MCF 10A (cell line): ENCODE measurements at regions not wholly inside any gene's neighbourhood (a gene's known extent, or its start where the extent isn't known, plus 50 kb on each side); places are given as distances from the start of the nearest gene placed in this dataset.
A peak's percentile ranks its signal among the peaks of the same experiment; 100 is the strongest.

Experiments
- BruUV-seq: library from RNA; stranded (reverse); fragments of 400-500 nt; replicated peaks from 2 replicates; lab custom pipeline; 2021; lab: Mats Ljungman, UMichigan
- CTCF ChIA-PET: fragments of 300-600 bp; sonication (Branson Sonifier 250); formaldehyde crosslinking; extraction: SDS; loops from one replicate; lab custom pipeline; 2021; ENCODE audit warnings: antibody characterized with exemption, inconsistent platforms; lab: Yijun Ruan, JAX
- POLR2A ChIA-PET: fragments of 300-600, 350-650 bp; sonication (Branson Sonifier 250); formaldehyde crosslinking; extraction: SDS; loops from one replicate; lab custom pipeline; 2020; ENCODE audit warnings: antibody characterized with exemption, inconsistent platforms; lab: Yijun Ruan, JAX
- DNase-seq: peaks from one replicate; pipeline ENCODE4 v3.0.0-alpha.2; 2018; ENCODE audit not compliant: unreplicated experiment
- H3K27ac Mint-ChIP-seq: one replicate; pipeline ENCODE4 v1.8.0; 2022; ENCODE audit warnings: mild to moderate bottlenecking, low read depth, mixed read lengths; ENCODE audit not compliant: unreplicated experiment
- H3K27me3 Mint-ChIP-seq: one replicate; pipeline ENCODE4 v1.8.0; 2022; ENCODE audit warnings: mixed read lengths; ENCODE audit not compliant: insufficient read depth, unreplicated experiment
- H3K36me3 Mint-ChIP-seq: one replicate; pipeline ENCODE4 v1.8.0; 2022; ENCODE audit warnings: mild to moderate bottlenecking, moderate library complexity, mixed read lengths; ENCODE audit not compliant: insufficient read depth, unreplicated experiment
- H3K4me1 Mint-ChIP-seq: one replicate; pipeline ENCODE4 v1.8.0; 2022; ENCODE audit warnings: mixed read lengths; ENCODE audit not compliant: insufficient read depth, unreplicated experiment
- H3K4me3 Mint-ChIP-seq: one replicate; pipeline ENCODE4 v1.8.0; 2022; ENCODE audit warnings: mild to moderate bottlenecking, moderate library complexity, mixed read lengths; ENCODE audit not compliant: unreplicated experiment
- H3K9me3 Mint-ChIP-seq: one replicate; pipeline ENCODE4 v1.8.0; 2022; ENCODE audit warnings: mixed read lengths; ENCODE audit not compliant: unreplicated experiment
- CTCF ChIP-seq: fragments of 200-600 bp; IDR thresholded peaks from one replicate; pipeline ENCODE4 v1.8.0; 2022; ENCODE audit warnings: antibody characterized with exemption, mild to moderate bottlenecking; ENCODE audit not compliant: unreplicated experiment
- intact Hi-C: fragments of 100-400 bp; cut with micrococcal nuclease; formaldehyde crosslinking; loops from 2 replicates; pipeline ENCODE4 v1.14.1; 2022

GRCh38 chr2:215670396-215670795 is 234.5 kb upstream of the FN1 start:
- DNase-seq, result no peak

GRCh38 chr2:215668378-215668775 is 232.5 kb upstream of the FN1 start:
- H3K4me3 Mint-ChIP-seq, result no peak overlapping the region
- H3K4me1 Mint-ChIP-seq, result peaks cover 22% of the 10 kb centered on the region
- BruUV-seq, result no TSS peak
- H3K9me3 Mint-ChIP-seq, result peaks cover 14% of the 10 kb centered on the region
- no peaks in the 10 kb centered on the region for H3K36me3 Mint-ChIP-seq
- no peak for TF ChIP-seq CTCF
- intact Hi-C loops, result no loop called here
- no peak overlapping the region for H3K27ac Mint-ChIP-seq
- H3K27me3 Mint-ChIP-seq, result no peaks in the 10 kb centered on the region
- ChIA-PET CTCF (no interaction called here), POLR2A (no interaction called here)
- DNase-seq, result no peak

More at GRCh38 chr2:215670396-215670795, 234.5 kb upstream of the FN1 start:
- no peaks in the 10 kb centered on the region for H3K27me3 Mint-ChIP-seq
- no TSS peak for BruUV-seq
- peaks cover 17% of the 10 kb centered on the region for H3K9me3 Mint-ChIP-seq
- TF ChIP-seq CTCF, result no peak
- no peak overlapping the region for H3K4me3 Mint-ChIP-seq
- POLR2A ChIA-PET, result interaction anchor here (1.0 kb wide), 1 partner anchor 9 kb away, joined by 3 read pairs; no protein-coding TSS in a partner anchor
- H3K27ac Mint-ChIP-seq, result no peak overlapping the region
- CTCF ChIA-PET, result no interaction called here
- intact Hi-C loops, result no loop called here
- H3K36me3 Mint-ChIP-seq, result no peaks in the 10 kb centered on the region
- H3K4me1 Mint-ChIP-seq, result peaks cover 4% of the 10 kb centered on the region

- Mint-ChIP-seq H3K4me3 (no peak overlapping the region), H3K27me3 (no peaks in the 10 kb centered on the region), H3K36me3 (no peaks in the 10 kb centered on the region), H3K27ac (no peak overlapping the region), H3K9me3 (peaks cover 9% of the 10 kb centered on the region), H3K4me1 (peaks cover 24% of the 10 kb centered on the region)
- intact Hi-C loops, result no loop called here
- no peak for DNase-seq
- ChIA-PET CTCF (no interaction called here), POLR2A (no interaction called here)
- no peak for TF ChIP-seq CTCF
- no TSS peak for BruUV-seq
Measured at GRCh38 chr2:215667585-215668377, 231.9 kb upstream of the FN1 start.

GRCh38 chr2:215664847-215665525 is 229.1 kb upstream of the FN1 start:
- CTCF ChIA-PET, result interaction anchor here (0.5 to 0.6 kb wide), 3 partner anchors 75 to 236 kb away, joined by 3 read pairs; no protein-coding TSS in a partner anchor

More at GRCh38 chr2:215664847-215665525, 229.1 kb upstream of the FN1 start:
- peak overlapping the region; percentile 66 for H3K27ac Mint-ChIP-seq
- intact Hi-C loops, result no loop called here
- H3K4me3 Mint-ChIP-seq, result no peak overlapping the region
- peaks cover 44% of the 10 kb centered on the region for H3K4me1 Mint-ChIP-seq
- no peaks in the 10 kb centered on the region for H3K27me3 Mint-ChIP-seq
- no TSS peak for BruUV-seq
- POLR2A ChIA-PET, result interaction anchor here (0.6 to 1.0 kb wide), 4 partner anchors 17 to 232 kb away, joined by 3 to 6 read pairs (median 3); no protein-coding TSS in a partner anchor
- no peaks in the 10 kb centered on the region for H3K36me3 Mint-ChIP-seq
- DNase-seq, result peak; percentile 89
- TF ChIP-seq CTCF, result no peak
- H3K9me3 Mint-ChIP-seq, result no peaks in the 10 kb centered on the region
